ENCODE measurements at regions not wholly inside any gene's neighbourhood (a gene's known extent, or its start where the extent isn't known, plus 50 kb on each side); places are given as distances from the start of the nearest gene placed in this dataset.

DNA sequence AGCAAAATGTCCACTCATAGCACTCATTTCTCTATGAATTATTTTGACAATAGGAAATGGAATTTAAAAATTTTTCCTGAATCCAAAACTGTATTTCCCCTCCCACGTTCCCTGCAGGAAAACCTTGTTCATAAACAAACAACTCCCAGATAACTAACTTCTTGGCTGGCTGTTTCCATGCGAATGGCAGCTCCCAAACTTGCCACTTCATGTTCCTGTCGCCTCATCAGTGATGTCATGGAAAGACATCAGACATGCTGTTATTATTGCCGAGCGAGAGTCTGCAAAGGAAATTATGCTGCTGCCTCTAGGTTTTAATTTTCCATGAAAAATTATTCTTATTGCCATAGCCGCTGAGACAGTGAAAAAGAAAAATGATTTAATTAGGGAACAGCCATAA is 117.0 kb upstream of the RIOK3 start:
- H3K4ac ChIP-seq (ENCODE audit: low read depth in 1 of 2, low read length in 2 of 2), result no peak overlapping the region
- H2BK12ac ChIP-seq (ENCODE audit: low read length in 2 of 2), result no peak overlapping the region
- H2BK5ac ChIP-seq (ENCODE audit: low read depth, low read length, poor library complexity, severe bottlenecking), result no peak overlapping the region
- 76% methylated on average over 5 of the region's 6 CpGs for WGBS
- H3K23ac ChIP-seq (ENCODE audit: low read length in 2 of 2), result no peak overlapping the region
- no peak overlapping the region for H3K4me3 ChIP-seq (ENCODE audit: insufficient read depth in 1 of 2, low read depth in 1 of 2, low read length in 2 of 2)
- H3K4me2 ChIP-seq (ENCODE audit: low read length, poor library complexity, severe bottlenecking), result no peak overlapping the region
- no peaks in the 10 kb centered on the region for H3K79me1 ChIP-seq (replicated peaks; ENCODE audit: low read length, poor library complexity, severe bottlenecking)
- no peaks in the 10 kb centered on the region for H3K9me3 ChIP-seq (ENCODE audit: control insufficient read depth, low read length)
- no peak overlapping the region for H2BK120ac ChIP-seq (ENCODE audit: low read depth, low read length)
- no peaks in the 10 kb centered on the region for H3K4me1 ChIP-seq (ENCODE audit: control insufficient read depth, insufficient read depth, low read depth, low read length)
- H2AK5ac ChIP-seq (ENCODE audit: low read length, severe bottlenecking), result no peak overlapping the region
- H4K91ac ChIP-seq (ENCODE audit: low read length), result no peak overlapping the region
- no peak overlapping the region for H4K8ac ChIP-seq (ENCODE audit: low read length)
- no peak for DNase-seq
- H2BK15ac ChIP-seq (ENCODE audit: low read depth, poor library complexity, severe bottlenecking), result no peak overlapping the region
- no peak overlapping the region for H3K18ac ChIP-seq (ENCODE audit: low read depth in 1 of 2, low read length in 2 of 2)
- no peak overlapping the region for H3K27ac ChIP-seq (ENCODE audit: low read length, poor library complexity, severe bottlenecking)
- no peak overlapping the region for H3K14ac ChIP-seq (ENCODE audit: low read length in 2 of 2)
- no peak overlapping the region for H3K9ac ChIP-seq (ENCODE audit: low read length)
- peaks cover 4 to 16% of the 10 kb centered on the region in 2 experiments for H3K36me3 ChIP-seq (ENCODE audit: control insufficient read depth in 1 of 2, insufficient read depth in 2 of 2, low read depth in 1 of 2, low read length in 2 of 2)
- no peaks in the 10 kb centered on the region for H3K27me3 ChIP-seq (ENCODE audit: control insufficient read depth in 1 of 2, insufficient read depth in 1 of 2, low read length in 2 of 2)
- H2AFZ ChIP-seq (ENCODE audit: low read depth, low read length), result no peak overlapping the region

DNA sequence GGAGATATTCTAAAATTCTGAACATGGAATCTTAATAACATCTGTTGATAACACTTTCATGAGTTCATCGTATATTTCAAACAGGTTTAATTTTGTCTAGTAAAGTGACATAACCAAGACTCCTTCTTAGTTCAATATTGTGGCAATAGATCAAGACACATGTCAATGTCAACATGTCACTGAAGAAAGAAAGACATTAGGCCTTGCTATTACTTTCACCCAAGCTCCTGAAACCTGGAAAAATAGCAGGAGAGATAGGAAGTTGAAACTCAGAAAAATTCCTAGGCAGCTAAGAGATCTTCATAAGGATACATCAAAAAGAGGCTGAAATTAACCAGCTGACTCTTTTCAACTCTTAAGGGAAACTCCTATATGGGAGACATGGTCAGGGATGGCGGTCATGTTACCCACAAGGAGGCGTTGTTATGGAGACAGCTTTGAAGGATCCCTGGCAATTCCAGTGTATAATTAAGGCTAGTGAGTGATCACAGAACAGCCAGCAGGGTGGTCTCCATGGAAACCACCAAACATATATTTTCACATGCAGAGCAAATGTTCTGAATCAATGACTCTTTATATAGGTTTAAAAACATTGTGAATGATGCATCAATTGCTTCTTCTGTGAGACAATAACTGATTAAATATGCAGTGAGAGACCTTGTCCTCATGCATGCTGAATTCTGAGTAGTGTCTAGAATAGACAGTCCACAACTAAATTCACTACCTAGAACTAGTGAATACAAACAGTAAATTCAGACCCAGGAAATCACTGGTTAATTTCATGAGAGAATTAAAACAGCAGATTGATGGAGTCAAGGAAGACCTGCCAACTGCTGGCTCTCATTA is 115.3 kb upstream of the RIOK3 start:
- Histone ChIP-seq H3K4me1 (ENCODE audit: control insufficient read depth, insufficient read depth, low read depth, low read length) (no peaks in the 10 kb centered on the region), H3K79me1 (replicated peaks; ENCODE audit: low read length, poor library complexity, severe bottlenecking) (no peaks in the 10 kb centered on the region), H2AK5ac (ENCODE audit: low read length, severe bottlenecking) (no peak overlapping the region), H2BK5ac (ENCODE audit: low read depth, low read length, poor library complexity, severe bottlenecking) (no peak overlapping the region), H4K91ac (ENCODE audit: low read length) (no peak overlapping the region), H3K23ac (ENCODE audit: low read length in 2 of 2) (no peak overlapping the region), H3K4me2 (ENCODE audit: low read length, poor library complexity, severe bottlenecking) (no peak overlapping the region), H2BK15ac (ENCODE audit: low read depth, poor library complexity, severe bottlenecking) (no peak overlapping the region), H4K8ac (ENCODE audit: low read length) (no peak overlapping the region), H2BK120ac (ENCODE audit: low read depth, low read length) (no peak overlapping the region), H3K36me3 (ENCODE audit: control insufficient read depth in 1 of 2, insufficient read depth in 2 of 2, low read depth in 1 of 2, low read length in 2 of 2) (peaks cover 0 to 12% of the 10 kb centered on the region in 2 experiments), H3K14ac (ENCODE audit: low read length in 2 of 2) (no peak overlapping the region), H3K27ac (ENCODE audit: low read length, poor library complexity, severe bottlenecking) (no peak overlapping the region), H3K18ac (ENCODE audit: low read depth in 1 of 2, low read length in 2 of 2) (no peak overlapping the region), H2AFZ (ENCODE audit: low read depth, low read length) (no peak overlapping the region), H3K9me3 (ENCODE audit: control insufficient read depth, low read length) (no peaks in the 10 kb centered on the region), H3K9ac (ENCODE audit: low read length) (no peak overlapping the region), H2BK12ac (ENCODE audit: low read length in 2 of 2) (no peak overlapping the region), H3K4ac (ENCODE audit: low read depth in 1 of 2, low read length in 2 of 2) (no peak overlapping the region), H3K27me3 (ENCODE audit: control insufficient read depth in 1 of 2, insufficient read depth in 1 of 2, low read length in 2 of 2) (no peaks in the 10 kb centered on the region), H3K4me3 (ENCODE audit: insufficient read depth in 1 of 2, low read depth in 1 of 2, low read length in 2 of 2) (no peak overlapping the region)
- WGBS, result 86% methylated on average over 1 of the region's 3 CpGs
- peak; percentile 92 for DNase-seq

DNA sequence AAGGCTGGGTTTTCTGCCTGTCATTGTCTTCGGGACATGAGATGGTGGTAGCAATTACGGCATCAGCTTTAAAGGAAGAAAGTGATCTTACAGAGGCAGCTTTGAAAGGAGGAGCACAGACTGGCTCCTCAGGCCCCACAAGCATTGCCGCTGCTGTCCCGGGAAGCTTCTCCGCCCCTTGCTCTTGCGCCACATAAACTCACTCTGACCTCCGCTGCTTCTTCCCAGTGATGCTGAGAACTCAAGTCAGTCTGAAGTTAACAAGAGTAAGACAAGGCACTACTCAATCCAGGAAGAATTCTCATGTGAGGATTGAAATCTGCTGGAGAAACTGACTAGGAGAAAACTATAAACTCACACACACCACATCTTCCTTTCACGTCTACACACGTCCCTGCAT is 112.4 kb upstream of the RIOK3 start:
- H3K18ac ChIP-seq (ENCODE audit: low read depth in 1 of 2, low read length in 2 of 2), result no peak overlapping the region
- H3K27me3 ChIP-seq (ENCODE audit: control insufficient read depth in 1 of 2, insufficient read depth in 1 of 2, low read length in 2 of 2), result no peaks in the 10 kb centered on the region
- H3K27ac ChIP-seq (ENCODE audit: low read length, poor library complexity, severe bottlenecking), result no peak overlapping the region
- H3K36me3 ChIP-seq (ENCODE audit: control insufficient read depth in 1 of 2, insufficient read depth in 2 of 2, low read depth in 1 of 2, low read length in 2 of 2), result peaks cover 0 to 10% of the 10 kb centered on the region in 2 experiments
- no peak overlapping the region for H2BK5ac ChIP-seq (ENCODE audit: low read depth, low read length, poor library complexity, severe bottlenecking)
- H3K9me3 ChIP-seq (ENCODE audit: control insufficient read depth, low read length), result no peaks in the 10 kb centered on the region
- no peak overlapping the region for H3K23ac ChIP-seq (ENCODE audit: low read length in 2 of 2)
- H3K14ac ChIP-seq (ENCODE audit: low read length in 2 of 2), result no peak overlapping the region
- H2BK15ac ChIP-seq (ENCODE audit: low read depth, poor library complexity, severe bottlenecking), result no peak overlapping the region
- peak overlapping the region; percentile 27 for H3K9ac ChIP-seq (ENCODE audit: low read length)
- H3K4me2 ChIP-seq (ENCODE audit: low read length, poor library complexity, severe bottlenecking), result no peak overlapping the region
- 92% methylated on average over 7 of the region's 9 CpGs for WGBS
- H3K4ac ChIP-seq (ENCODE audit: low read depth in 1 of 2, low read length in 2 of 2), result no peak overlapping the region
- H3K79me1 ChIP-seq (replicated peaks; ENCODE audit: low read length, poor library complexity, severe bottlenecking), result no peaks in the 10 kb centered on the region
- no peak overlapping the region for H4K8ac ChIP-seq (ENCODE audit: low read length)
- no peak overlapping the region for H2BK120ac ChIP-seq (ENCODE audit: low read depth, low read length)
- peak; percentile 56 for DNase-seq
- no peak overlapping the region for H3K4me3 ChIP-seq (ENCODE audit: insufficient read depth in 1 of 2, low read depth in 1 of 2, low read length in 2 of 2)
- no peak overlapping the region for H4K91ac ChIP-seq (ENCODE audit: low read length)
- no peak overlapping the region for H2AFZ ChIP-seq (ENCODE audit: low read depth, low read length)
- no peak overlapping the region for H2AK5ac ChIP-seq (ENCODE audit: low read length, severe bottlenecking)
- H3K4me1 ChIP-seq (ENCODE audit: control insufficient read depth, insufficient read depth, low read depth, low read length), result no peaks in the 10 kb centered on the region
- no peak overlapping the region for H2BK12ac ChIP-seq (ENCODE audit: low read length in 2 of 2)

DNA sequence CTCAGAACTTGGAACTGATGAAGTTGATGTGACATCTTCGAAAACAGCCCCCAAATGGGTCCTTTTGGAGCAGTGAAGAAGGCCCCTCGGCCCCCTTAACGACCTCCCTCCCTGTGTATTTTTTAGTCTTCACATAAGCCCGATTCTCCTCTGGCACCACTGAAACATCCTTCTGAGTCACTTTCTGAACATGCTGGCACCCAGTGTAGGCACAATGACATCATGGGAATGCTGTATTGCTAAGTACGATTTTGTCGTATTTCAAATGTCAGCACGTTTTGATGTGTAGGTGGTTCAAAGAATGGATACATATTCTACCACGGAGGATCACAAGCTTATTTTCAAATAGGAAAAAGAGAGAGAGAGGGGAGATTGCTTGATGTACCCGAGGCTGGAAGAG is 111.7 kb upstream of the RIOK3 start:
- Histone ChIP-seq H3K23ac (ENCODE audit: low read length in 2 of 2) (no peak overlapping the region), H3K36me3 (ENCODE audit: control insufficient read depth in 1 of 2, insufficient read depth in 2 of 2, low read depth in 1 of 2, low read length in 2 of 2) (peaks cover 0 to 10% of the 10 kb centered on the region in 2 experiments), H3K4me1 (ENCODE audit: control insufficient read depth, insufficient read depth, low read depth, low read length) (no peaks in the 10 kb centered on the region), H2AFZ (ENCODE audit: low read depth, low read length) (no peak overlapping the region), H3K14ac (ENCODE audit: low read length in 2 of 2) (no peak overlapping the region), H3K27me3 (ENCODE audit: control insufficient read depth in 1 of 2, insufficient read depth in 1 of 2, low read length in 2 of 2) (no peaks in the 10 kb centered on the region), H4K91ac (ENCODE audit: low read length) (no peak overlapping the region), H2AK5ac (ENCODE audit: low read length, severe bottlenecking) (no peak overlapping the region), H3K79me1 (replicated peaks; ENCODE audit: low read length, poor library complexity, severe bottlenecking) (no peaks in the 10 kb centered on the region), H3K18ac (ENCODE audit: low read depth in 1 of 2, low read length in 2 of 2) (no peak overlapping the region), H2BK15ac (ENCODE audit: low read depth, poor library complexity, severe bottlenecking) (no peak overlapping the region), H4K8ac (ENCODE audit: low read length) (no peak overlapping the region), H3K4me3 (ENCODE audit: insufficient read depth in 1 of 2, low read depth in 1 of 2, low read length in 2 of 2) (no peak overlapping the region), H2BK5ac (ENCODE audit: low read depth, low read length, poor library complexity, severe bottlenecking) (no peak overlapping the region), H3K4me2 (ENCODE audit: low read length, poor library complexity, severe bottlenecking) (no peak overlapping the region), H2BK12ac (ENCODE audit: low read length in 2 of 2) (no peak overlapping the region), H3K9me3 (ENCODE audit: control insufficient read depth, low read length) (no peaks in the 10 kb centered on the region), H3K4ac (ENCODE audit: low read depth in 1 of 2, low read length in 2 of 2) (no peak overlapping the region), H3K9ac (ENCODE audit: low read length) (peak overlapping the region; percentile 27), H2BK120ac (ENCODE audit: low read depth, low read length) (no peak overlapping the region), H3K27ac (ENCODE audit: low read length, poor library complexity, severe bottlenecking) (no peak overlapping the region)
- 92% methylated on average over 8 of the region's 9 CpGs for WGBS
- no peak for DNase-seq
